GM12878 (cell line): ENCODE measurements at regions not wholly inside any gene's neighbourhood (a gene's known extent, or its start where the extent isn't known, plus 50 kb on each side); places are given as distances from the start of the nearest gene placed in this dataset.

ENCODE experiments used
- ATAC-seq: fragments of 200-7000 bp; cut with Tn5 transposase; 3 replicates; pipeline ENCODE4 v1.9.1; 2020; ENCODE audit warnings: mild to moderate bottlenecking, moderate library complexity
- BruUV-seq: library from RNA; stranded (reverse); fragments of 400-500 nt; replicated peaks from 2 replicates; lab custom pipeline; 2021; lab: Mats Ljungman, UMichigan
- CTCF ChIA-PET: fragments of 300-600 bp; sonication (Branson Sonifier 250); formaldehyde crosslinking; extraction: SDS; loops from one replicate; lab custom pipeline; 2021; ENCODE audit warnings: inconsistent platforms; lab: Yijun Ruan, JAX
- POLR2A ChIA-PET: fragments of 350-600 bp; formaldehyde crosslinking; extraction: SDS; loops from one replicate; lab custom pipeline; 2021; ENCODE audit warnings: inconsistent platforms; lab: Charles Lee
- RAD21 ChIA-PET: fragments of 300-600 bp; sonication (Branson Sonifier 250); formaldehyde crosslinking; loops from one replicate; lab custom pipeline; 2023; ENCODE audit warnings: antibody characterized with exemption; ENCODE audit not compliant: unreplicated experiment; lab: Charles Lee
- SMC1A ChIA-PET: fragments of 300-600 bp; sonication (Branson Sonifier 250); formaldehyde crosslinking; loops from one replicate; lab custom pipeline; 2023; ENCODE audit not compliant: unreplicated experiment, uncharacterized antibody; lab: Charles Lee
- DNase-seq: peaks from one replicate; pipeline ENCODE4 v3.0.0-alpha.2; 2011; ENCODE audit warnings: low read depth, low spot score
- FAIRE-seq: peaks from 3 replicates; lab custom pipeline; 2011; peaks lifted over from hg19 to GRCh38; lab: Jason Lieb, UNC
- H2AFZ ChIP-seq: 2 replicates; pipeline ENCODE4 v1.6.0; 2011; ENCODE audit warnings: low read depth, low read length, control low read depth; ENCODE audit not compliant: control insufficient read depth
- H3K27ac ChIP-seq: 2 replicates; pipeline ENCODE4 v1.5.1; 2011; ENCODE audit warnings: control low read depth; ENCODE audit not compliant: control insufficient read depth, insufficient read depth
- H3K27me3 ChIP-seq, 2 experiments: replicated peaks in 1 of 2; 2 replicates each; pipeline versions ENCODE4 v1.6.0 to v1.6.1; 2011; ENCODE audit warnings: low read length in 1 of 2; ENCODE audit not compliant: control insufficient read depth in 2 of 2, insufficient read depth in 2 of 2
- H3K36me3 ChIP-seq, 2 experiments: 2 replicates each; pipeline ENCODE4 v1.5.1; 2011; ENCODE audit warnings: low read length in 1 of 2; ENCODE audit not compliant: control insufficient read depth in 2 of 2, insufficient read depth in 2 of 2
- H3K4me1 ChIP-seq: 2 replicates; pipeline ENCODE4 v1.6.1; 2011; ENCODE audit warnings: mild to moderate bottlenecking, low read length, moderate library complexity, mixed read lengths; ENCODE audit not compliant: control insufficient read depth, insufficient read depth
- H3K4me2 ChIP-seq: 2 replicates; pipeline ENCODE4 v1.6.0; 2011; ENCODE audit warnings: control low read depth; ENCODE audit not compliant: control insufficient read depth, insufficient read depth
- H3K4me3 ChIP-seq: fragments of 200-600 bp; sonication (generic); 2 replicates; pipeline ENCODE4 v1.5.1; 2016
- H3K79me2 ChIP-seq: 2 replicates; pipeline ENCODE4 v1.6.0; 2011; ENCODE audit warnings: low read length; ENCODE audit not compliant: control insufficient read depth, insufficient read depth
- H3K9ac ChIP-seq: 2 replicates; pipeline ENCODE4 v1.8.0; 2011; ENCODE audit warnings: low read length, control low read depth, mixed read lengths; ENCODE audit not compliant: control insufficient read depth, insufficient read depth
- H3K9me3 ChIP-seq: replicated peaks from 3 replicates; pipeline ENCODE4 v1.5.1; 2011; ENCODE audit warnings: mild to moderate bottlenecking, low read length; ENCODE audit not compliant: control insufficient read depth, insufficient read depth
- H4K20me1 ChIP-seq: 2 replicates; pipeline ENCODE4 v1.6.0; 2011; ENCODE audit not compliant: control insufficient read depth, insufficient read depth
- DPF2 ChIP-seq: fragments of 450-650 bp; IDR thresholded peaks from 2 replicates; pipeline ENCODE4 v1.6.1; 2017; ENCODE audit warnings: mild to moderate bottlenecking
- EED ChIP-seq: sonication (generic); IDR thresholded peaks from 2 replicates; pipeline ENCODE4 v1.6.1; 2016; ENCODE audit warnings: antibody characterized with exemption, low read depth
- JUNB ChIP-seq: IDR thresholded peaks from 2 replicates; pipeline ENCODE4 v1.6.1; 2016; ENCODE audit warnings: antibody characterized with exemption, mild to moderate bottlenecking
- KAT2A ChIP-seq: conservative IDR thresholded peaks from 2 replicates; pipeline ENCODE4 v1.6.1; 2011; ENCODE audit warnings: low read depth, low read length; ENCODE audit not compliant: control insufficient read depth
- KLF5 ChIP-seq: fragments of 450-650 bp; IDR thresholded peaks from 2 replicates; pipeline ENCODE4 v1.6.1; 2014; ENCODE audit warnings: mild to moderate bottlenecking; ENCODE audit not compliant: partially characterized antibody
- NRF1 ChIP-seq: conservative IDR thresholded peaks from 2 replicates; pipeline ENCODE4 v1.6.1; 2011; ENCODE audit warnings: mild to moderate bottlenecking, low read depth, low read length, improper control_type of control experiment
- POU2F2 ChIP-seq: IDR thresholded peaks from 3 replicates; pipeline ENCODE4 v1.6.1; 2011; ENCODE audit warnings: low read depth, mild to moderate bottlenecking, low read length, borderline replicate concordance
- RB1 ChIP-seq: fragments of 450-650 bp; formaldehyde crosslinking; IDR thresholded peaks from 2 replicates; pipeline ENCODE4 v1.6.1; 2017; ENCODE audit warnings: mild to moderate bottlenecking, borderline replicate concordance
- REST ChIP-seq: IDR thresholded peaks from 2 replicates; pipeline ENCODE4 v1.6.1; 2012; ENCODE audit warnings: mild to moderate bottlenecking, low read depth, low read length
- SP1 ChIP-seq: IDR thresholded peaks from one replicate; pipeline ENCODE4 v1.6.1; 2011; ENCODE audit warnings: low read depth, low read length
- SPI1 ChIP-seq: IDR thresholded peaks from 2 replicates; pipeline ENCODE4 v1.6.1; 2011; ENCODE audit warnings: low read depth, mild to moderate bottlenecking, low read length, moderate library complexity, borderline replicate concordance; ENCODE audit not compliant: insufficient read depth
- YBX1 ChIP-seq: fragments of 450-650 bp; IDR thresholded peaks from 2 replicates; pipeline ENCODE4 v1.6.1; 2016; ENCODE audit warnings: antibody characterized with exemption
- WGBS: methylation state at CpG from one replicate; pipeline ENCODE4 v1.1.6; 2016; ENCODE audit warnings: low lambda C conversion rate; ENCODE audit not compliant: insufficient replicate concordance, insufficient coverage; ENCODE audit errors: missing lambda C conversion rate; 5-methylcytosine and 5-hydroxymethylcytosine counted together
- in situ Hi-C: fragments of 300-500 bp; cut with MboI; formaldehyde crosslinking; loops from 9 replicates; pipeline ENCODE4 v1.14.3; 2018; ENCODE audit warnings: mixed read lengths
- intact Hi-C: fragments of 100-400 bp; cut with micrococcal nuclease; formaldehyde crosslinking; loops from one replicate; pipeline ENCODE4 v1.14.2; 2022; ENCODE audit not compliant: unreplicated experiment
- TF ChIP-seq, protein P1 (sequence below): IDR thresholded peaks from 2 replicates; pipeline ENCODE4 v1.6.1; 2011; ENCODE audit warnings: borderline replicate concordance, low read depth, mild to moderate bottlenecking, moderate library complexity, low read length; ENCODE audit not compliant: insufficient read depth, poor library complexity, severe bottlenecking

DNA sequence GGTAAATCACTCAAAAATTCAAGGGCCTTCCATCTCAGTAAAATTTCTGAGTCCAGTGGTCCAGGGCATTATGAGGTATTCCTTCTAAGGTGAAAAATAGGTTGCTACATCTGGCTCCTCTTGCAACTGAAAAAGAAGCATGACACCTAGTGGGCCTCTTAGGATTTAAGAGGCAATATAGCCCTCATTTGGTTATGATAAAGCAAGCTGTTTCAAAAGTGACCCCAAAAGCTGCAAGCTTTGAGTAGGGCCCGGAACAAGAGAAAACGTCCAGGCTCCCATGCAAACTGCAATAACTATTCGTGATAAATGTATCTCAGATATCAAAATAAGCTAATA lies 1910.2 kb upstream of the PRR20A start:
- no peak for DNase-seq
- no peak for ATAC-seq
- no peak for TF ChIP-seq SP1
- no peak for TF ChIP-seq KLF5
- no peak for TF ChIP-seq KAT2A
- TF ChIP-seq YBX1, result no peak
- Histone ChIP-seq H3K4me1 (no peaks in the 10 kb centered on the region), H3K9ac (no peak overlapping the region), H3K9me3 (no peaks in the 10 kb centered on the region), H3K79me2 (no peaks in the 10 kb centered on the region), H4K20me1 (no peaks in the 10 kb centered on the region), H3K36me3 (no peaks in the 10 kb centered on the region), H2AFZ (no peak overlapping the region), H3K27me3 (no peaks in the 10 kb centered on the region), H3K4me3 (no peak overlapping the region), H3K4me2 (no peak overlapping the region), H3K27ac (no peak overlapping the region)
- BruUV-seq, result no TSS peak
- RAD21 ChIA-PET, result no interaction called here
- intact Hi-C loops, result no loop called here
- in situ Hi-C loops, result no loop called here
- WGBS, result 15% methylated on average over 3 of the region's 3 CpGs
- no peak for FAIRE-seq
- CTCF ChIA-PET, result no interaction called here
- SMC1A ChIA-PET, result no interaction called here
- POLR2A ChIA-PET, result no interaction called here

GRCh38 chr13:55234311-55234710 lies 1906.4 kb upstream of the PRR20A start:
- Histone ChIP-seq H3K79me2 (no peaks in the 10 kb centered on the region), H3K27me3 (no peaks in the 10 kb centered on the region), H3K4me2 (no peak overlapping the region), H3K4me1 (no peaks in the 10 kb centered on the region), H3K27ac (no peak overlapping the region), H2AFZ (no peak overlapping the region), H3K36me3 (no peaks in the 10 kb centered on the region), H4K20me1 (no peaks in the 10 kb centered on the region), H3K9me3 (no peaks in the 10 kb centered on the region), H3K4me3 (no peak overlapping the region), H3K9ac (no peak overlapping the region)
- FAIRE-seq, result no peak
- ChIA-PET CTCF (no interaction called here), SMC1A (no interaction called here), RAD21 (interaction anchor here (0.7 kb wide), 1 partner anchor 1374 kb away, joined by 4 read pairs; no protein-coding TSS in a partner anchor), POLR2A (no interaction called here)
- in situ Hi-C loops, result no loop called here
- 7% methylated on average over 5 of the region's 5 CpGs for WGBS
- BruUV-seq, result no TSS peak
- TF ChIP-seq, protein P1, sequence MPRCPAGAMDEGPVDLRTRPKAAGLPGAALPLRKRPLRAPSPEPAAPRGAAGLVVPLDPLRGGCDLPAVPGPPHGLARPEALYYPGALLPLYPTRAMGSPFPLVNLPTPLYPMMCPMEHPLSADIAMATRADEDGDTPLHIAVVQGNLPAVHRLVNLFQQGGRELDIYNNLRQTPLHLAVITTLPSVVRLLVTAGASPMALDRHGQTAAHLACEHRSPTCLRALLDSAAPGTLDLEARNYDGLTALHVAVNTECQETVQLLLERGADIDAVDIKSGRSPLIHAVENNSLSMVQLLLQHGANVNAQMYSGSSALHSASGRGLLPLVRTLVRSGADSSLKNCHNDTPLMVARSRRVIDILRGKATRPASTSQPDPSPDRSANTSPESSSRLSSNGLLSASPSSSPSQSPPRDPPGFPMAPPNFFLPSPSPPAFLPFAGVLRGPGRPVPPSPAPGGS, result no peak
- TF ChIP-seq RB1 (no peak), POU2F2 (no peak), NRF1 (no peak), JUNB (no peak), REST (no peak), SPI1 (no peak), EED (no peak), DPF2 (no peak)
- no peak for DNase-seq
- ATAC-seq, result no peak
- intact Hi-C loops, result no loop called here
